ENCODE measurements at regions not wholly inside any gene's neighbourhood (a gene's known extent, or its start where the extent isn't known, plus 50 kb on each side); places are given as distances from the start of the nearest gene placed in this dataset.

GRCh38 chr12:17489452-17489851 is 600.5 kb downstream of the RERGL start:
- Histone ChIP-seq H3K27me3 (ENCODE audit: control insufficient read depth, insufficient read depth, low read length) (no peaks in the 10 kb centered on the region), H3K36me3 (ENCODE audit: control insufficient read depth, insufficient read depth, low read length) (no peaks in the 10 kb centered on the region), H3K4me1 (ENCODE audit: control insufficient read depth, insufficient read depth, low read length) (no peaks in the 10 kb centered on the region), H3K27ac (ENCODE audit: low read length) (no peak overlapping the region), H3K4me3 (ENCODE audit: low read depth in 2 of 2, low read length in 2 of 2) (no peak overlapping the region), H3K9me3 (ENCODE audit: control insufficient read depth, insufficient read depth, low read depth, low read length) (no peaks in the 10 kb centered on the region)
- ChIA-PET CTCF (no interaction called here), POLR2A (no interaction called here)
- BruUV-seq (replicated peaks), result no TSS peak
- in situ Hi-C loops (cut with HindIII; ENCODE audit: low pct_unique_long_range_greater_than_20kb, low sequenced_read_pairs) (no loop called here), intact Hi-C loops (cut with micrococcal nuclease; ENCODE audit: unreplicated experiment) (no loop called here)
- no peak for TF ChIP-seq SIN3A (IDR thresholded peaks at IDR 0.05; ENCODE audit: borderline replicate concordance, insufficient read depth, low read depth, low read length)
- TF ChIP-seq, protein P1, sequence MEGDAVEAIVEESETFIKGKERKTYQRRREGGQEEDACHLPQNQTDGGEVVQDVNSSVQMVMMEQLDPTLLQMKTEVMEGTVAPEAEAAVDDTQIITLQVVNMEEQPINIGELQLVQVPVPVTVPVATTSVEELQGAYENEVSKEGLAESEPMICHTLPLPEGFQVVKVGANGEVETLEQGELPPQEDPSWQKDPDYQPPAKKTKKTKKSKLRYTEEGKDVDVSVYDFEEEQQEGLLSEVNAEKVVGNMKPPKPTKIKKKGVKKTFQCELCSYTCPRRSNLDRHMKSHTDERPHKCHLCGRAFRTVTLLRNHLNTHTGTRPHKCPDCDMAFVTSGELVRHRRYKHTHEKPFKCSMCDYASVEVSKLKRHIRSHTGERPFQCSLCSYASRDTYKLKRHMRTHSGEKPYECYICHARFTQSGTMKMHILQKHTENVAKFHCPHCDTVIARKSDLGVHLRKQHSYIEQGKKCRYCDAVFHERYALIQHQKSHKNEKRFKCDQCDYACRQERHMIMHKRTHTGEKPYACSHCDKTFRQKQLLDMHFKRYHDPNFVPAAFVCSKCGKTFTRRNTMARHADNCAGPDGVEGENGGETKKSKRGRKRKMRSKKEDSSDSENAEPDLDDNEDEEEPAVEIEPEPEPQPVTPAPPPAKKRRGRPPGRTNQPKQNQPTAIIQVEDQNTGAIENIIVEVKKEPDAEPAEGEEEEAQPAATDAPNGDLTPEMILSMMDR (IDR thresholded peaks at IDR 0.05), result no peak
- no peak for TF ChIP-seq POLR2AphosphoS5 (IDR thresholded peaks at IDR 0.05; ENCODE audit: low read depth, low read length)
- TF ChIP-seq REST (IDR thresholded peaks at IDR 0.05; ENCODE audit: insufficient read depth in 1 of 2, low read depth in 2 of 2, low read length in 1 of 2), result no peak
- no peak for TF ChIP-seq TCF7L2 (IDR thresholded peaks at IDR 0.05; ENCODE audit: low read depth, low read length)
- DNase-seq (ENCODE audit: low read depth, low spot score) (no peak), ATAC-seq (no peak)

DNA sequence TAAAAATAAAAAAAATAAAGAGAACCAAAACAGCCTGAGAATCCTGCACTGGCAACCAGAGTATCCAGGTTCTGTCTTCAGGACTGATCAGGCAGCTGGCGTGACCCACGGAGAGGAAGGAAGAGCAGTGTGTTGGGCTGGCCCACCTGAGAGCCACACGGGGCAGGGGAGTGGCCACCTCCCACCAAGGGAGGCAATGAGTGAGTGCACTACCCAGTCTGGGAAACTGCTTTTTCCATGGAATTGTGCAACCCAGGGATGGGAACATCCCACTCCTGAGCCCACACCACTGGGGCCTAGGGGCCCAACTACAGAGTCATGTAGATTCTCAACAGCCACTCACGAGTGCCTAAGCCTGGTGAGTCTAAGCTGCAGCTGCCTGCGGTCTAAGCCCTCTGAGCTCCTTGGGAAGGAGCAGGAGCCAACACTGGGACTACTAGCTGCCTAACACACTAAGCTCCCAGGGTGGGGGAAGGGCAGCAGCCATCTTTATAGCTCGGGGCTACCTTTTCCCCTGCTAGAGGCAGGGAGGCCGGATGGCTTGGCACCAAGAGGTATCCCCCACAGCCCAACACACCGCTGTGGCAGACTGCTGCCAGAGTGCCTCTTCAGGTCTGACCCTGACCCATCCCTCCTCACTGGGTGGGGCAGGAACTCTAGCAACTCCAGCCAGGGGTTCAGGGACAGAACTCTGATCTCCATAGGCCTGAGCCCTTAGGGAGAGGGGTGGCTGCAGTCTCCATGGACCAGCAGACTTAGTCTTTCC is 610.9 kb downstream of the RERGL start:
- ChIA-PET CTCF (no interaction called here), POLR2A (no interaction called here)
- Histone ChIP-seq H3K4me3 (ENCODE audit: low read depth in 2 of 2, low read length in 2 of 2) (no peak overlapping the region), H3K27ac (ENCODE audit: low read length) (no peak overlapping the region), H3K4me1 (ENCODE audit: control insufficient read depth, insufficient read depth, low read length) (no peaks in the 10 kb centered on the region), H3K27me3 (ENCODE audit: control insufficient read depth, insufficient read depth, low read length) (no peaks in the 10 kb centered on the region), H3K9me3 (ENCODE audit: control insufficient read depth, insufficient read depth, low read depth, low read length) (no peaks in the 10 kb centered on the region), H3K36me3 (ENCODE audit: control insufficient read depth, insufficient read depth, low read length) (no peaks in the 10 kb centered on the region)
- TF ChIP-seq REST (IDR thresholded peaks at IDR 0.05; ENCODE audit: insufficient read depth in 1 of 2, low read depth in 2 of 2, low read length in 1 of 2) (no peak), SIN3A (IDR thresholded peaks at IDR 0.05; ENCODE audit: borderline replicate concordance, insufficient read depth, low read depth, low read length) (no peak), TCF7L2 (IDR thresholded peaks at IDR 0.05; ENCODE audit: low read depth, low read length) (no peak), POLR2AphosphoS5 (IDR thresholded peaks at IDR 0.05; ENCODE audit: low read depth, low read length) (no peak)
- TF ChIP-seq, protein P1 (IDR thresholded peaks at IDR 0.05), result no peak
- intact Hi-C loops (cut with micrococcal nuclease; ENCODE audit: unreplicated experiment), result no loop called here
- in situ Hi-C loops (cut with HindIII; ENCODE audit: low pct_unique_long_range_greater_than_20kb, low sequenced_read_pairs), result no loop called here
- no peak for DNase-seq (ENCODE audit: low read depth, low spot score)
- no TSS peak for BruUV-seq (replicated peaks)
- ATAC-seq, result no peak

Data from Panc1 (cell line).